22Rv1 (cell line): ENCODE measurements at regions not wholly inside any gene's neighbourhood (a gene's known extent, or its start where the extent isn't known, plus 50 kb on each side); places are given as distances from the start of the nearest gene placed in this dataset.

Experiments used
- ZFX ChIP-seq: fragments of 450-650 bp; IDR thresholded peaks from 2 replicates; pipeline ENCODE4 v1.6.1; 2017; ENCODE audit warnings: antibody characterized with exemption, borderline replicate concordance
- TF ChIP-seq, protein P1 (sequence below): fragments of 450-650 bp; IDR thresholded peaks from 2 replicates; pipeline ENCODE4 v1.5.1; 2017; ENCODE audit warnings: mild to moderate bottlenecking

DNA sequence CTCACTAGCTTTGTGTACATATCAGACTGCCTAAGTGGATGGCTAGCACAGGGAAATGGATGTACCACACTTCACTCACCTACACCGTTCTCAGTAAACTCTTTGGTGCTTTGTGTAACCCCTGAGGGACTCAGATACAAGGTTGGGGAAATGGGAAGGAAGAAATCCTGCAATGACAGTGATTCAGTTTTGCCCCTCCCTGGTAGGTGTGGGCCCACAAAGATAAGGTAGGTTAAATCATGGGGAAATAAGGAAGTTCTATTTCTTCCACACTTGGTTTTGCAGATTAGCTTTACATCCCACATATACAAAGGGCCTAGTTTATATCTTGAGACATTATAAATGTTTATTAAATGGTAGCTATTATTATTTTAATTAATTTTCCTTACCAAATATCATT, 197.6 kb upstream of the SPANXN4 start:
- TF ChIP-seq, protein P1, sequence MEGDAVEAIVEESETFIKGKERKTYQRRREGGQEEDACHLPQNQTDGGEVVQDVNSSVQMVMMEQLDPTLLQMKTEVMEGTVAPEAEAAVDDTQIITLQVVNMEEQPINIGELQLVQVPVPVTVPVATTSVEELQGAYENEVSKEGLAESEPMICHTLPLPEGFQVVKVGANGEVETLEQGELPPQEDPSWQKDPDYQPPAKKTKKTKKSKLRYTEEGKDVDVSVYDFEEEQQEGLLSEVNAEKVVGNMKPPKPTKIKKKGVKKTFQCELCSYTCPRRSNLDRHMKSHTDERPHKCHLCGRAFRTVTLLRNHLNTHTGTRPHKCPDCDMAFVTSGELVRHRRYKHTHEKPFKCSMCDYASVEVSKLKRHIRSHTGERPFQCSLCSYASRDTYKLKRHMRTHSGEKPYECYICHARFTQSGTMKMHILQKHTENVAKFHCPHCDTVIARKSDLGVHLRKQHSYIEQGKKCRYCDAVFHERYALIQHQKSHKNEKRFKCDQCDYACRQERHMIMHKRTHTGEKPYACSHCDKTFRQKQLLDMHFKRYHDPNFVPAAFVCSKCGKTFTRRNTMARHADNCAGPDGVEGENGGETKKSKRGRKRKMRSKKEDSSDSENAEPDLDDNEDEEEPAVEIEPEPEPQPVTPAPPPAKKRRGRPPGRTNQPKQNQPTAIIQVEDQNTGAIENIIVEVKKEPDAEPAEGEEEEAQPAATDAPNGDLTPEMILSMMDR = no peak
- TF ChIP-seq ZFX = no peak
